Astrocyte of the spinal cord (primary cell): ENCODE measurements at regions not wholly inside any gene's neighbourhood (a gene's known extent, or its start where the extent isn't known, plus 50 kb on each side); places are given as distances from the start of the nearest gene placed in this dataset.
A peak's percentile ranks its signal among the peaks of the same experiment; 100 is the strongest.

Experiments
- DNase-seq: peaks from one replicate; pipeline ENCODE4 v3.0.0; 2011; ENCODE audit warnings: low read depth, low spot score
- H3K4me3 ChIP-seq: 2 replicates; pipeline ENCODE4 v1.5.1; 2011; ENCODE audit warnings: low read depth, mild to moderate bottlenecking, low read length, moderate library complexity
- in situ Hi-C: cut with HindIII; loops from 2 replicates; pipeline ENCODE4 v1.10.0; 2017; ENCODE audit warnings: low sequenced_read_pairs
- TF ChIP-seq, protein P1 (sequence below): IDR thresholded peaks from 2 replicates; pipeline ENCODE4 v1.5.1; 2012; ENCODE audit warnings: low read depth, mild to moderate bottlenecking, low read length, inconsistent platforms

GRCh38 chr7:41217306-41217705 lies 485.6 kb downstream of the INHBA start:
- H3K4me3 ChIP-seq = no peak overlapping the region
- DNase-seq = peak; percentile 12
- in situ Hi-C loops = no loop called here
- TF ChIP-seq, protein P1, sequence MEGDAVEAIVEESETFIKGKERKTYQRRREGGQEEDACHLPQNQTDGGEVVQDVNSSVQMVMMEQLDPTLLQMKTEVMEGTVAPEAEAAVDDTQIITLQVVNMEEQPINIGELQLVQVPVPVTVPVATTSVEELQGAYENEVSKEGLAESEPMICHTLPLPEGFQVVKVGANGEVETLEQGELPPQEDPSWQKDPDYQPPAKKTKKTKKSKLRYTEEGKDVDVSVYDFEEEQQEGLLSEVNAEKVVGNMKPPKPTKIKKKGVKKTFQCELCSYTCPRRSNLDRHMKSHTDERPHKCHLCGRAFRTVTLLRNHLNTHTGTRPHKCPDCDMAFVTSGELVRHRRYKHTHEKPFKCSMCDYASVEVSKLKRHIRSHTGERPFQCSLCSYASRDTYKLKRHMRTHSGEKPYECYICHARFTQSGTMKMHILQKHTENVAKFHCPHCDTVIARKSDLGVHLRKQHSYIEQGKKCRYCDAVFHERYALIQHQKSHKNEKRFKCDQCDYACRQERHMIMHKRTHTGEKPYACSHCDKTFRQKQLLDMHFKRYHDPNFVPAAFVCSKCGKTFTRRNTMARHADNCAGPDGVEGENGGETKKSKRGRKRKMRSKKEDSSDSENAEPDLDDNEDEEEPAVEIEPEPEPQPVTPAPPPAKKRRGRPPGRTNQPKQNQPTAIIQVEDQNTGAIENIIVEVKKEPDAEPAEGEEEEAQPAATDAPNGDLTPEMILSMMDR = no peak

DNA sequence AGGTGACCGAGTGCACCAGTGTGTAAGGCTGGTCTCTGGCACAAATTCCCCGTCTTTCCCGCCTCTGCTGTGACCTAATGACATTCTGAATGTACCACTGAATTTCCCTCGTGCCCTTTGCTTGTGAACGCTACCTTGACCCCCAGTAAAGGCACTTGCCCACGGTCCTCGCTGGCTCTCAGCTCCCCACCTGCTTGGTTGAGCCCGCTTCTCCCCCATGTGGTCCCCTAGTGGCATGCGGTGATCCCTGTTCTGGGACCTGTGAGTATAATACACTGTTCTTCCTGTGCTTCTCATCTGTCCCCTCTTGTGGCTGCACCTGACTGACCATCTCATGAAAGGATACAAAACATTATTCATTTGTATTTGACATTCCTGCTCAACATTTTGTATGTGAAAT lies 495.7 kb downstream of the INHBA start:
- no peak for DNase-seq
- in situ Hi-C loops = no loop called here
- H3K4me3 ChIP-seq = no peak overlapping the region
- TF ChIP-seq, protein P1 = no peak

GRCh38 chr7:41206267-41206666 lies 496.6 kb downstream of the INHBA start:
- TF ChIP-seq, protein P1 = no peak
- in situ Hi-C loops = no loop called here
- no peak for DNase-seq
- H3K4me3 ChIP-seq = no peak overlapping the region

GRCh38 chr7:41205600-41205999 lies 497.3 kb downstream of the INHBA start:
- no peak overlapping the region for H3K4me3 ChIP-seq
- TF ChIP-seq, protein P1 = no peak
- no peak for DNase-seq
- in situ Hi-C loops = no loop called here

DNA sequence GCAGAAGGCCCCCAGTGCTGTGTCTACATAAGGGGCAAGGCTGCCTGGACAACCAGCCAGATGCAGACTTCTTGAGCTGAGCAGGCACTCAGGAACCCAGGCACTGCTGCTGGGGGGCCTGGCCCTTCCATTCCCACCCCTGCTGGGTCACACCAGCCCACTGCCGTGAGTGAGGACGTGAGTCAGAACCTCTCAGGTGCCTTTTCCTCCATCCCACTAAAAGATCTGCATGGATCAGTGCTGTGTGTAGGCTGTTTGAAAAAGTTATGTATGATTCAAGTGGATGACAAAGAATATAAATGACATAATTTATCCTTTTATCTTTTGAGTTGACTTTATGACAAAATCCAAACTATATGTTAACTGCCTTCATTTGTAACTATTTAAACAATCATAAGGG lies 499.3 kb downstream of the INHBA start:
- TF ChIP-seq, protein P1 = no peak
- in situ Hi-C loops = no loop called here
- DNase-seq = no peak
- no peak overlapping the region for H3K4me3 ChIP-seq

DNA sequence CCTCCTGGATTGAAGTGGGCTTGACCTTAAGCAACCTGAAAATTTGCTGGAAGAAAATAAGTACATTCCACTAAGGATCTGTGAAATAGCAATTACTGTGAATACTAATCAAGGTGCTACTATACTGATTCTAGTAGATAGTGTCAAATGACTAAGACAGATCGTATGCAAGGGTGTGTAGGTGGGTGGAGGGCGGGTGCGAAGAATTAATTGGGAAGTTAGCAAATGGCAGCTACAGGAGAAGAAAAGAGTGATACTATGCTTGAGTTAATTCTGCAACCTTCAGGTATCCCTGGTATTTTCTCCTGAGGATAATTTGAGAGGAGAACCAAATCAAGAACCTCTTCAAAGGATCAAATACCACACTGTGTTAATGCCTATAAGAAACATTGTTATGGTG lies 501.9 kb downstream of the INHBA start:
- TF ChIP-seq, protein P1 = no peak
- no peak for DNase-seq
- in situ Hi-C loops = no loop called here
- H3K4me3 ChIP-seq = no peak overlapping the region

- H3K4me3 ChIP-seq = no peak overlapping the region
- in situ Hi-C loops = no loop called here
- TF ChIP-seq, protein P1 = no peak
- no peak for DNase-seq
Measured at GRCh38 chr7:41199136-41199535, 503.8 kb downstream of the INHBA start.
